ENCODE measurements at regions not wholly inside any gene's neighbourhood (a gene's known extent, or its start where the extent isn't known, plus 50 kb on each side); places are given as distances from the start of the nearest gene placed in this dataset.

- no peak overlapping the region for H3K4me3 ChIP-seq (ENCODE audit: low read length)
- TF ChIP-seq CTCF (conservative IDR thresholded peaks at IDR 0.05; ENCODE audit: low read length) = no peak
- no peak for DNase-seq (ENCODE audit: low read depth)
Measured at GRCh38 chr3:34000301-34000700, 201.9 kb downstream of the PDCD6IP start.

- no peak for TF ChIP-seq CTCF (conservative IDR thresholded peaks at IDR 0.05; ENCODE audit: low read length)
- DNase-seq (ENCODE audit: low read depth) = no peak
- no peak overlapping the region for H3K4me3 ChIP-seq (ENCODE audit: low read length)
Measured at GRCh38 chr3:34001022-34001421, 202.6 kb downstream of the PDCD6IP start.

- H3K4me3 ChIP-seq (ENCODE audit: low read length) = no peak overlapping the region
- no peak for DNase-seq (ENCODE audit: low read depth)
- no peak for TF ChIP-seq CTCF (conservative IDR thresholded peaks at IDR 0.05; ENCODE audit: low read length)
Measured at GRCh38 chr3:34001990-34002389, 203.6 kb downstream of the PDCD6IP start.

GRCh38 chr3:34002569-34003100 is 204.2 kb downstream of the PDCD6IP start:
- TF ChIP-seq CTCF (conservative IDR thresholded peaks at IDR 0.05; ENCODE audit: low read length) = no peak
- DNase-seq (ENCODE audit: low read depth) = no peak
- H3K4me3 ChIP-seq (ENCODE audit: low read length) = no peak overlapping the region

GRCh38 chr3:34005886-34006285 is 207.5 kb downstream of the PDCD6IP start:
- no peak for TF ChIP-seq CTCF (conservative IDR thresholded peaks at IDR 0.05; ENCODE audit: low read length)
- H3K4me3 ChIP-seq (ENCODE audit: low read length) = no peak overlapping the region
- DNase-seq (ENCODE audit: low read depth) = peak; percentile 78

GRCh38 chr3:34008191-34008590 is 209.8 kb downstream of the PDCD6IP start:
- no peak overlapping the region for H3K4me3 ChIP-seq (ENCODE audit: low read length)
- TF ChIP-seq CTCF (conservative IDR thresholded peaks at IDR 0.05; ENCODE audit: low read length) = no peak
- DNase-seq (ENCODE audit: low read depth) = peak; percentile 21

- DNase-seq (ENCODE audit: low read depth) = no peak
- no peak for TF ChIP-seq CTCF (conservative IDR thresholded peaks at IDR 0.05; ENCODE audit: low read length)
Measured at GRCh38 chr3:34008836-34009809, 210.7 kb downstream of the PDCD6IP start.

More at GRCh38 chr3:34008836-34009809, 210.7 kb downstream of the PDCD6IP start:
- H3K4me3 ChIP-seq (ENCODE audit: low read length) = no peak overlapping the region

Measured in AG10803 (cell line).